AG04449 (cell line): ENCODE measurements at regions not wholly inside any gene's neighbourhood (a gene's known extent, or its start where the extent isn't known, plus 50 kb on each side); places are given as distances from the start of the nearest gene placed in this dataset.

Source experiments
- CTCF ChIA-PET: fragments of 350-600 bp; formaldehyde crosslinking; extraction: SDS; loops from one replicate; lab custom pipeline; 2021; ENCODE audit warnings: antibody characterized with exemption; lab: Yijun Ruan, JAX
- POLR2A ChIA-PET: fragments of 400-600, 350-600 bp; formaldehyde crosslinking; extraction: SDS; loops from one replicate; lab custom pipeline; 2020; ENCODE audit warnings: antibody characterized with exemption, inconsistent platforms; lab: Yijun Ruan, JAX
- DNase-seq: peaks from one replicate; pipeline ENCODE4 v3.0.0-alpha.2; 2010; ENCODE audit warnings: low read depth, low spot score
- H3K4me3 ChIP-seq: 2 replicates; pipeline ENCODE4 v1.5.1; 2011; ENCODE audit warnings: low read depth, mild to moderate bottlenecking, control low read depth, low read length
- TF ChIP-seq, protein P1 (sequence below): IDR thresholded peaks from one replicate; pipeline ENCODE4 v1.5.1; 2011; ENCODE audit warnings: mild to moderate bottlenecking, moderate library complexity, low read length, control low read depth, inconsistent platforms; ENCODE audit not compliant: insufficient read depth; ENCODE audit errors: missing control alignments

DNA sequence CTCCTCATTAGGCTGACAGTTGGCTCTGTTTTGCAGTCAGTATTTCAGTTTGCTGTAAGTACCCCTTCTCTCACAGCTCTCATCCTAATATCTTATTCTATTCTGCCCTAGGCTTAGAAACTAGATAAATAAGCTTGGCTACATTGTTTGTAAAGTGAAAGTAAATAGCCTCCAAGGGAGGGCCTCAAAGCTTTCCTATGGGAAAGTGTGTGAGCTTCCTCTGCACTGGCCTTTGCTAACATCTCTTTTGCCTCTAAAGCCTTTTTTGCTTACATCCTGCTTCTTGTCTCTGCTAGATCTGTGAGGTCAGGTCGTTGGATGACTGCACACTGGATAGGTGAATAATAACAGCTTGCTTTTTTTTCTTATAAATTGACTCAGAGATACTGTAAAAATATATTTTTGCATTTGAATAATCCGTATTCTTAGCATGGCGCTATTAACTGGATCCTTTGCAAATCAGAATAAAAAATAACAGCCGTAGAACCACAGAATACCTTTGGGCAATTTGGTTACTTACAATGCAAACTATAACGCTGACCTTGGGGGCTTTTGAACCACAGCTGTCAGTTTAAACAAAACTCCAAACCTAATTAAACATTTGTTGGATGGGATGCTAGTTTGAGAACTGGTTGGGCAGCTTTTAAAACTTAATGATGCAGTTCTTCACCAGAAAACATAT, 55.1 kb downstream of the TTC6 start:
- CTCF ChIA-PET = interaction anchor here (1.1 kb wide), 1 partner anchor 418 kb away, joined by 3 read pairs; no protein-coding TSS in a partner anchor
- TF ChIP-seq, protein P1, sequence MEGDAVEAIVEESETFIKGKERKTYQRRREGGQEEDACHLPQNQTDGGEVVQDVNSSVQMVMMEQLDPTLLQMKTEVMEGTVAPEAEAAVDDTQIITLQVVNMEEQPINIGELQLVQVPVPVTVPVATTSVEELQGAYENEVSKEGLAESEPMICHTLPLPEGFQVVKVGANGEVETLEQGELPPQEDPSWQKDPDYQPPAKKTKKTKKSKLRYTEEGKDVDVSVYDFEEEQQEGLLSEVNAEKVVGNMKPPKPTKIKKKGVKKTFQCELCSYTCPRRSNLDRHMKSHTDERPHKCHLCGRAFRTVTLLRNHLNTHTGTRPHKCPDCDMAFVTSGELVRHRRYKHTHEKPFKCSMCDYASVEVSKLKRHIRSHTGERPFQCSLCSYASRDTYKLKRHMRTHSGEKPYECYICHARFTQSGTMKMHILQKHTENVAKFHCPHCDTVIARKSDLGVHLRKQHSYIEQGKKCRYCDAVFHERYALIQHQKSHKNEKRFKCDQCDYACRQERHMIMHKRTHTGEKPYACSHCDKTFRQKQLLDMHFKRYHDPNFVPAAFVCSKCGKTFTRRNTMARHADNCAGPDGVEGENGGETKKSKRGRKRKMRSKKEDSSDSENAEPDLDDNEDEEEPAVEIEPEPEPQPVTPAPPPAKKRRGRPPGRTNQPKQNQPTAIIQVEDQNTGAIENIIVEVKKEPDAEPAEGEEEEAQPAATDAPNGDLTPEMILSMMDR = no peak
- no peak overlapping the region for H3K4me3 ChIP-seq
- DNase-seq = no peak
- POLR2A ChIA-PET = no interaction called here

GRCh38 chr14:37652042-37652441, 56.6 kb downstream of the TTC6 start:
- CTCF ChIA-PET = no interaction called here

DNA sequence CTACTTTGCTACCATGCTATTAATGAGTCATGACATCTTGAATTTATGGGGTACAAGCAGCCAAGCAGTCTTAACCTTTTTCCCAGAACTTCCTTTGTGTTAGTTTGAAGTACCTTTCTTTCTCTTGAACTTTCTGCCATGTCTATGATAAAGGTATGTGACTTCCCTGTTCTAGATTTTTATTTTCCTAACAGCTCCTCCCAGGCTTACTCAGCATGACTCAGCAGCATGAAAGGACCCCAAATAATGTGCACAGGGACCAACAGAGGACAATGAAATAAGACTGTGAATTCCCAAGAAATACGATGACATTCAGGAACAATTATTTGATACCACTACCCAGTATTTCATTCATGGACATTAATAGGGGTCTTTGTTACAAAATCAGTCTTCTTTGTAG, 60.0 kb downstream of the TTC6 start:
- no peak overlapping the region for H3K4me3 ChIP-seq
- POLR2A ChIA-PET = no interaction called here

More at GRCh38 chr14:37652042-37652441, 56.6 kb downstream of the TTC6 start:
- POLR2A ChIA-PET = no interaction called here
- no peak overlapping the region for H3K4me3 ChIP-seq
- TF ChIP-seq, protein P1 = no peak
- no peak for DNase-seq

GRCh38 chr14:37658156-37658555, 62.7 kb downstream of the TTC6 start:
- TF ChIP-seq, protein P1 = no peak
- POLR2A ChIA-PET = no interaction called here
- no peak overlapping the region for H3K4me3 ChIP-seq
- DNase-seq = no peak
- CTCF ChIA-PET = interaction anchor here (1.4 kb wide), 1 partner anchor 10 kb away, joined by 3 read pairs; no protein-coding TSS in a partner anchor

More for the DNA sequence above, 60.0 kb downstream of the TTC6 start:
- CTCF ChIA-PET = interaction anchor here (1.8 to 2.4 kb wide), 2 partner anchors 219 to 425 kb away, joined by 6 to 9 read pairs; no protein-coding TSS in a partner anchor
- no peak for DNase-seq
- TF ChIP-seq, protein P1 = no peak

GRCh38 chr14:37663498-37663897, 68.1 kb downstream of the TTC6 start:
- no peak for DNase-seq
- no peak overlapping the region for H3K4me3 ChIP-seq
- ChIA-PET POLR2A (no interaction called here), CTCF (no interaction called here)
- TF ChIP-seq, protein P1 = no peak

DNA sequence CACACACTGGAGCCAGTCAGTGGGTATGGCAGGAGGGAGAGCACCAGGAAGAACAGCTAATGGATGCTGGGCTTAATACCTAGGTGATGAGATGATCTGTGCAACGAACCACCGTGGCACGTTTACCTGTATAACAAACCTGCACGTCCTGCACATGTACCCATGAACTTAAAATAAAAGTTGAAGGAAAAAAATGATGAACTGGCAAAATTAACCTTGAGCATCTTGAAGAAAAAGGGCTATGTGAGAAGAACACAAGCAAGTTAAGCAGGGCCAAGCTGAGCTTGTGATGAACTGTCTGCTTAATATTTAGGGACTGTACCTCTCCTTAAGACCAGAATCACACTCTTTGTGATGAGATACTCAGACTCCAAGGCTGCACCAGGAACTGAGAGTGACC, 70.0 kb downstream of the TTC6 start:
- no peak for DNase-seq
- ChIA-PET POLR2A (no interaction called here), CTCF (no interaction called here)
- H3K4me3 ChIP-seq = no peak overlapping the region
- TF ChIP-seq, protein P1 = no peak
